ENCODE measurements at regions not wholly inside any gene's neighbourhood (a gene's known extent, or its start where the extent isn't known, plus 50 kb on each side); places are given as distances from the start of the nearest gene placed in this dataset.

- peak; percentile 20 to 46 for DNase-seq
These were observed 154.2 kb upstream of the NAV2 start for GRCh38 chr11:19558189-19558986.

- peak; percentile 49 to 69 for DNase-seq
These were observed 154.9 kb upstream of the NAV2 start for GRCh38 chr11:19557720-19558140.

DNA sequence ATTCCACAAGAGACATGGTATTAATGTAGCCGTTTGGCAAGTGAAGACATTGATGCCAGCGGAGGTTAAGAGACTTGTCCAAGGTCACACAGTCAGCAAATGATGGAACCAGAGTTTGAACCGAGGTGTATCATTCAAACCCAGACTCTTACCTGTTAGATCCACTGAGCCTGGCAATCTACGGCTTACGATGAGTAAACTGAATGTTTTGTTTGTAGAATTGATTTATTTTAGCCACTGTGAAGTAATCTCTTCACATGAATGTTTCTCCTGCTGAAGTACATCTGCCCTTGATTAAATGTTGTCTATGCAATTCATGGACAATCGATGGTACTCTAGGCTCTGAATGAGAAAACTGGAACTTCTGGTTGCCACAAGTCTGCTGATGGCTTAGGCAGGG is 155.5 kb upstream of the NAV2 start:
- DNase-seq: no peak

DNA sequence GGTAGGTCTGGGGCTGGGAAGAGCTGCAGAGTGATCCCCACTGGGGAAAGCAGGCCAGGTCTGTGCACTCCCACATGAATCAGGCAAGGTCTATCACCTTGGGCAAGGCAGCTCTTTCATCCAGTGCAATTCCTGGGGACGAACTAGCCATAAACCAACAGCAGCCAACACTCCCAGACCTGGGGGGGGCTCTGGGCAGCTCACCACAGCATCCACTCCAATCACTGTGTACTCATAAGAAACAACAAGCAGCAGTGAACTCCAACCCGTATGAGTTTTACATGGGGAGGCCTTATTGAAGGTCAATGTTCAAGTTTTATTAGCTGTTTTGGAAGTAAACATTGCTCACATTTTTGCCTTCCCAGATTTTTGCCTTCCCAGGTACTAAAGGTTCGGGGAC is 157.4 kb upstream of the NAV2 start:
- no peak for DNase-seq

- DNase-seq: peak; percentile 25 to 75
These were observed 158.8 kb upstream of the NAV2 start for GRCh38 chr11:19553683-19554333.

- DNase-seq: no peak
These were observed 159.9 kb upstream of the NAV2 start for GRCh38 chr11:19552656-19553260.

- no peak for DNase-seq
These were observed 160.5 kb upstream of the NAV2 start for GRCh38 chr11:19552161-19552560.

DNA sequence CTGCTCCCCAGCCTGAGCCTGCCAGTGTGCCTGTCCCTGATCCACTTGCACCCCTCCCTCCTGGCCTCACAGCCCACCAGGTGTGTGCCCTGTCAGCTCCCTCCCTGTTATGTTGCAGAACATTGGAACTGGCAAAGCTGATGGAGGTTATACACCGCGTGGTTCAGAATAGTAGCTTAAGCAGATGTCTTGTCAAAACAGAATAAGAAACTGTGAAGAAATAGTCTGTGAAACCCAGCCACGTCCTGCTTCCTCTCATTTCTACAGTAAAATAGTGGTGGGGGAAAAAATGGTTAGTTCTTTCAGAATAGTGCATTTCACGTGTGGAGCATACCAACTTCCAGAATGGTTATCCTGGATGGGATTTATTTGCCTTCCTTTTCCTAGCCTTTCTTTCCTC is 161.2 kb upstream of the NAV2 start:
- DNase-seq: no peak

DNA sequence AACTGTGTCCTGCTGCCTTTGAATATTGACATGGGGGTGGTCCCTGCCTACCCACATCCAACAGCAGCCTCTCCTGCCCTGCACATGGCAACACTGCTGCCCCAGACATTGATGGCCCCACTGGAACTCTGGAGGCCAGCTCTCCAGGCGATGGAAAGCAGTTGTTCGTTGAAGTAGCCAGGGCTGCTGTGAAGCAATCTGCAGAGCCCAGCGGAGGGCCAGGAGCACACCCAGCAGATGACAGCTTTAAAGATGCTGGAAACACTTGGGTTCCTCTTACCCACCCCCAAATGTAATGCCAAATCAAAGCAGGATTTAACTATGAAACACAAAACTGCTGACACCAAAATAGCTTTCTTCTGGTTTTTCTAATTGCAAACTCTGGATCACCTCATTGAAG is 165.6 kb upstream of the NAV2 start:
- DNase-seq: no peak

DNA sequence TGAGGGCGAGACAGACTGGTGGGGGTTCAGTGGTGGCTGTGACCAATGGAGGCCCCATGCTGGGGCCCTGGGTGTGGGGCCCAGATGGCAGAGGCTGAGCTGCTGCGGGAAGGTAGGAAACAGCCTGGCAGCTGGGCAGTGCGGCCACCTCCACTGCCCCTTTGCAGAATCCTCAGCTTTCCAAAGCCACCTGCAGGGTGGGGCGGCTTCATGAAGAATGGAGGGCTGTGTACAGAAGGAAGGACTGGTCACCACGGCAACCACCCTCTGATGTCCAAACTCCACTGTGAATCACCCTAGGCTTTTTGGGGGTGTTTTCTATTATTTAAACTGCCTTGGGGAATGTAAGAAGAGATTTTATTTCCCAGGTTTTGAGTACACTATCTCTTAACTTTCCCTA is 166.3 kb upstream of the NAV2 start:
- no peak for DNase-seq

- DNase-seq: no peak
These were observed 171.1 kb upstream of the NAV2 start for GRCh38 chr11:19541521-19542049.

DNA sequence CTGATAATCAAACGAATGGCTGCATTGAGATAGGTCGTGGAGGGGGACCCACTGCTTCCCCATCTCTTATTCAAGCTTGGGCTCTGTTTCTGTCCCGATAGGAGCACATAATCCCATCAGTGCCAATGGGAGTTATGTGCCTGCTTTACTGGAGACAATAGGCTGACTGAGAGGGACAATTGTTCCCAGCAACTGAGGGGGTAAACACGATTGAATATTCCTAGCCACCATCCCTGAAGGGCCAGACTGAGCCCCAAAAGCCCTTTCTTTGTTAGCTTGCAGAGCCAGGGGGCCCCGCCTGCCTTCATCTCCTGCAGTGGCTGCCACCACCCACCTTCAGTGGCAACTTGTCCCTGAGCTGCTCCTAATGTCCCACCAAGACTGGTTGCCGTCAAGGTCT is 172.8 kb upstream of the NAV2 start:
- DNase-seq: no peak

DNA sequence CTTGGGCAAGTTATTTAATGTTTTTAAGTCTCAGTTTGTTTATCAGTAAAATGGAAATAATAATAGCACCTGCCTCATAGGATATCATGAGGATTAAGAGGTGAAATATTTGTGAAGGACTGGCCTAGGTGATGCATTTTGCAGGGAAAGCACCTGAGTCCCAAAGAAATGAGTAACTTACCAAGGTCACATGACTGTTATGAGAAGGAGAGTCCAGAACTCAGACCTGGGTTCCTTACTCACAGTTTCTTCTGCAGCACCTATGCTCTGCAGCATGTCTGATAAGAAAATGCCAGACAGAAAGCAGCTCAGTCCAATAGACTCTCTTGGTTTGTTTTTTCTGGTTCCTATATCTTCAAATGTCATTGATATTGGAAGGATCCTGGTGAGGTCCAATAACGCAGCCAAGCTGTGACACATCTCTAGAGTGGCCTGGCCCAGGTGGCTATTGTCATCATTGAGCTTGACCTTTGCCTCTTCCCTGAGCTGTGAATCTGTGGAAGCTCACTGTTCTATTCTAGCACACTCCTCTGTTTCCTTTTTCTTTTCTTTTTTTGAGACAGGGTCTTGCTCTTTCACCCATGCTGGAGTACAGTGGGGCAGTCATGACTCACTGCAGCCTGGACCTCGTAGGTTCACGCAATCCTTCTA is 174.7 kb upstream of the NAV2 start:
- no peak for DNase-seq

DNA sequence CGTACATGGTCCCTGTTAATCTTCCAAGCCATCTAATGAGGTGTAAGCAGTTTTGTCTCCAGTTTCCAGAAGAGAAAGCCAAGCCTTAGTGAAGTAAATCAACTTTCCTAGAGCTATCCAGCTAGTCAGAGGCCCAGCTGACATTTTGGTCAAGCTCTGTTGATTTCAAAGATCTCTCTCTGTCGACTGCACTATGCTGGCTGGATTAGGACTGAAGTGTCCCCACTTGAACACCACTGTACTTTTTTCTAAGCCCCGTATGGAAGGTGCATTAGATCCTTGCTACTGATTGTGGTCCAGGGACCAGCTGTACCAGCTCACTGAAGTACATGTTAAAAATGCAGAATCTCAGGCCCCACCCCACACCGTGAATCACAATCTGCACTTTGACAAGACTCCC is 176.5 kb upstream of the NAV2 start:
- DNase-seq: peak in 1 of 2 experiments; percentile 31

DNA sequence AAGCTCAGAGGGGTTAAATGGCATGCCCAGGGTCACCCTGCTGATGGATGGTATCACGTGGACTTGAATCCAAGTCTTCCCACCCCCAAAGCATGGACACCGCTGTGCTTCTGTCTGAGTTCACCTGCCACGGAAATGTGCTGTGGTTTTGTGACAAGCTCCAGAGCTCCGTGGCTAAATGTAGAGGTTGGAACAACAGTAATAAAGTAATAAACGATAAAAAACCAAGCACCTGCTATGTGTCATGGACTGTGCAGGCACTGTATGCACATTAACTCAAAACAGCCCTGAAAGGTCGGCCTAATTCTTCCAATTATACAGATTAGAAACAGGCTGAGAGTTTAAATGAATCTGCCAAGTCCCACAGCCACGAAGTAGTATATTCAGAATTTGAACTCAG is 182.1 kb upstream of the NAV2 start:
- DNase-seq: no peak

- no peak for DNase-seq
These were observed 186.5 kb upstream of the NAV2 start for GRCh38 chr11:19526119-19526518.

- no peak for DNase-seq
These were observed 186.9 kb upstream of the NAV2 start for GRCh38 chr11:19525714-19526113.

DNA sequence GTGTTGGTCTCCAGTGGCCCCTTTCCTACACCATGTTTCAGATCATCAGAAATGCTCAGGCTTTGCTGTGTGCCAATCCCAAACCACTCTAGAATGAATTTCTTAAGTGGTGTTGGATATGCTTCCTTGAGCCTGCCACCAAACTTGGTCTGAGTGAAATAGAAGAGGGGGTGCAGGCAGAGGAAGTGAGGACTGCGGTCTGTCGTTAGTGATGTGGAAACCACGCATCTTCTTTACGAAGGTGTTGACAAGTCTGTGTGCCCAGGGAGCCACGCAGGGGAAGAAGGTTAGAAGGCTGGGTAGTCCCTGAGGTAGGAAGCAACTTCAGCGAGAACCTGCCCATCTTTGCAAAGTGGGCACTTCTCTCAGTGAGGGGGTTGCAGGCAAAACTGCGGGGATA is 187.4 kb upstream of the NAV2 start:
- DNase-seq: no peak

GRCh38 chr11:19524171-19524671 is 188.4 kb upstream of the NAV2 start:
- DNase-seq: no peak

DNA sequence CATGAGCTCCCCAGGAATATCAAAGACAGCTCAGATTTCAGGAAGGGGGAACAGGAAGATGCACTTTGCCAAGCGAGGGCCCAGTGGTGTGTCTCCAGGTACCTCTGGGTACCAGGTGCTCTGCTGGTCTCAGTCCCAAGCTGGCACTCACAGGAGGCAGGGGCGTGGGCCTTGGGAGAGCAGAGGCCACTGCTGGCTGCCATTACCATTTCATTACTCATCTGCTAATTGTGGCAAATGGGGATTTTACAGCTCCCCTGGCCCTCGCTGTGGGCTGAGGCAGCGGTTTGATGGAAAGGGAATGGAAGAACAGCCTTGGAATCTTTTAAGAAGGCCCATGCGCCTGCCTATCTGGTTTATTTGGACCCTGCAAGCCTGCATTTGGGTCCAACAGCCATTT is 192.0 kb upstream of the NAV2 start:
- no peak for DNase-seq

DNA sequence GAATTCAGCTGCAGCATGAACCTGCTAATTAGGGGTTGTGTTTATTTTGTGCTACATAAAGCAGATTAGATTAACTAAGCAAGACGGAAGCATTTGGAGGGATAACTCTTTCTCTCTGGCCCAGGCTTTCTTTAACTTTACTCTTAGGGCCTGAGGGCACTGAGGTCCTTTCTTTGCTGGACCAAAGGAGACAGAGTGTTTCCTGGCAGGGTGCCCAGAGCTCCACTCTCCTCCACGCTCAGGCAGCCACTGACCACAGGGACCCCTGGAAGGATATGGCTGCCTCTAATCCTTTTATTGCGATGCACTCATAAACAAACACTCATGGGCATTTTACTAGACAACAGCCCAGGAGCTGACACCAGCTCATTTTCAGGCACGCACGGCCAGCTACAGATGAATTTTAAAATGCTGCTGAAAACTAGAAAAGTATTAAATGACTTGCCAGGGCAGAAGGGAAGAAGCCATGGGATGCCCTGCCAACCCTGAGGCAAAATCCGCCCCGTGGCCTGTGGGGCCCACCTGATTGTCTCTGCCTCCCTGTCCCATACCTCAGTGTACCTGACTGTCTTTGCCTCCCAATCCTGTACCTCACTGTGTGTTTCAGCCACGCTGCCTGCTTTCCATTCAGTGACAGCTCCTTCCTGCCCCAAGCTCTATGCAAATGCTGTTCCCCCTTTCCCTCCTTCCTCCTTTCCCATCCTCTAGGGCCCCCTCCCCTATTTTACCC is 192.6 kb upstream of the NAV2 start:
- DNase-seq: no peak

DNA sequence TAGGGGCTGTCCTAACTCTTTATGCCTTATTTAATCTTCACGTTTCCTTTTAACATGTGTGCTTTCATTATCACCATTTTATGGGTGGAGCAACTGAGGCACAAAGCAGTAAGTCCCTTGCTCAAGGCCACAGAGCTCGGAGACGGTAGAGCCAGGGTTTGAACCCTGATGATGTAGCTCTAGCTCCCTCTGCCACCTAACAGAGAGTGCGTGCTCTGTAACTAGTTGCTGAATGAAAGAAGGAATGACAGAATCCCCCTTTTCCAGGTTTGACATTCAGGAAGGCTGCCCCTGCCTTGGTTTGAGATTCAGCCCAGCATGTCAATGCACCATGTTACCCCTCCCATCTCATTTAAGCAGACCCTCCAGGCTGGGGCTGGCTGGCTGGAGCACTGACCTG is 193.3 kb upstream of the NAV2 start:
- DNase-seq: no peak

- no peak for DNase-seq
These were observed 199.4 kb upstream of the NAV2 start for GRCh38 chr11:19513253-19513652.
